NCI-H2196 (cell line): ENCODE measurements at regions not wholly inside any gene's neighbourhood (a gene's known extent, or its start where the extent isn't known, plus 50 kb on each side); places are given as distances from the start of the nearest gene placed in this dataset.
"Not testable (repeated sequence)": the region's sequence is repeated elsewhere in the genome, so short reads cannot be mapped to it uniquely, and the experiment has no call there.

Experiments
- DNase-seq: peaks from one replicate; lab custom pipeline; 2025; ENCODE audit not compliant: unreplicated experiment; lab: John Stamatoyannopoulos, UW

GRCh38 chr5:174807471-174807870, 83.1 kb downstream of the MSX2 start:
- DNase-seq = no peak

- DNase-seq = no peak
Observed at GRCh38 chr5:174806729-174807128, 82.3 kb downstream of the MSX2 start.

- no peak for DNase-seq
Observed at GRCh38 chr5:174801798-174802197, 77.4 kb downstream of the MSX2 start.

- DNase-seq = no peak
Observed at GRCh38 chr5:174800435-174800834, 76.1 kb downstream of the MSX2 start.

GRCh38 chr5:174799121-174799520, 74.7 kb downstream of the MSX2 start:
- DNase-seq = no peak

GRCh38 chr5:174798551-174798951, 74.2 kb downstream of the MSX2 start:
- DNase-seq = no peak

GRCh38 chr5:174796711-174797192, 72.4 kb downstream of the MSX2 start:
- DNase-seq = no peak

GRCh38 chr5:174794931-174795672, 70.7 kb downstream of the MSX2 start:
- no peak for DNase-seq

GRCh38 chr5:174793684-174794328, 69.4 kb downstream of the MSX2 start:
- peak; percentile 65 for DNase-seq

- no peak for DNase-seq
Observed at GRCh38 chr5:174793076-174793475, 68.7 kb downstream of the MSX2 start.

GRCh38 chr5:174792265-174792664, 67.9 kb downstream of the MSX2 start:
- not testable (repeated sequence) for DNase-seq

GRCh38 chr5:174790906-174791305, 66.5 kb downstream of the MSX2 start:
- no peak for DNase-seq

GRCh38 chr5:174789596-174789995, 65.2 kb downstream of the MSX2 start:
- DNase-seq = no peak

GRCh38 chr5:174785120-174785680, 60.8 kb downstream of the MSX2 start:
- DNase-seq = no peak
